H1 (cell line): ENCODE measurements at regions not wholly inside any gene's neighbourhood (a gene's known extent, or its start where the extent isn't known, plus 50 kb on each side); places are given as distances from the start of the nearest gene placed in this dataset.

ENCODE experiments used
- TF ChIP-seq, protein P1 (sequence below): fragments of 300-600 bp; sonication (generic); IDR thresholded peaks from 2 replicates; pipeline ENCODE4 v1.7.1; 2012; ENCODE audit warnings: low read length, moderate library complexity, mild to moderate bottlenecking, inconsistent platforms; ENCODE audit not compliant: insufficient replicate concordance

DNA sequence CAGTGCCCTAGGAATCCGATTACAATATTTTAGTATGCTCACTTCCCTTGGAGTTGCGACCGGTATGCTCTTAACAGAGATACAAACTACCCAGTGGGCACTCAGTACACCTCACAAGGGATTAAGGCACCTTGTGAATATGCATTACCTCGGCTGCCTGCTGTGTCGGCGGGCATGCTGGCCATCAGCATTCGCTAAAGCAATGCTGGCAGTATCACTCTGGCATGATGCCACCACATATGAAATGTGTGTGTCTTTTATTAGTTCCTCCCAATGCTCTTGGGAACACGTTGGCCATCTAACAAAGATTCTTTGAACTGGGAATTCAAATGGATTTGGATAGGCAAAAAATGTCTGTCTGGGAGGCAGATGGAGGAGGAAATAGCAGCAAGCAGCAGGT, 67.4 kb upstream of the FOXB1 start (continued):
- TF ChIP-seq, protein P1, sequence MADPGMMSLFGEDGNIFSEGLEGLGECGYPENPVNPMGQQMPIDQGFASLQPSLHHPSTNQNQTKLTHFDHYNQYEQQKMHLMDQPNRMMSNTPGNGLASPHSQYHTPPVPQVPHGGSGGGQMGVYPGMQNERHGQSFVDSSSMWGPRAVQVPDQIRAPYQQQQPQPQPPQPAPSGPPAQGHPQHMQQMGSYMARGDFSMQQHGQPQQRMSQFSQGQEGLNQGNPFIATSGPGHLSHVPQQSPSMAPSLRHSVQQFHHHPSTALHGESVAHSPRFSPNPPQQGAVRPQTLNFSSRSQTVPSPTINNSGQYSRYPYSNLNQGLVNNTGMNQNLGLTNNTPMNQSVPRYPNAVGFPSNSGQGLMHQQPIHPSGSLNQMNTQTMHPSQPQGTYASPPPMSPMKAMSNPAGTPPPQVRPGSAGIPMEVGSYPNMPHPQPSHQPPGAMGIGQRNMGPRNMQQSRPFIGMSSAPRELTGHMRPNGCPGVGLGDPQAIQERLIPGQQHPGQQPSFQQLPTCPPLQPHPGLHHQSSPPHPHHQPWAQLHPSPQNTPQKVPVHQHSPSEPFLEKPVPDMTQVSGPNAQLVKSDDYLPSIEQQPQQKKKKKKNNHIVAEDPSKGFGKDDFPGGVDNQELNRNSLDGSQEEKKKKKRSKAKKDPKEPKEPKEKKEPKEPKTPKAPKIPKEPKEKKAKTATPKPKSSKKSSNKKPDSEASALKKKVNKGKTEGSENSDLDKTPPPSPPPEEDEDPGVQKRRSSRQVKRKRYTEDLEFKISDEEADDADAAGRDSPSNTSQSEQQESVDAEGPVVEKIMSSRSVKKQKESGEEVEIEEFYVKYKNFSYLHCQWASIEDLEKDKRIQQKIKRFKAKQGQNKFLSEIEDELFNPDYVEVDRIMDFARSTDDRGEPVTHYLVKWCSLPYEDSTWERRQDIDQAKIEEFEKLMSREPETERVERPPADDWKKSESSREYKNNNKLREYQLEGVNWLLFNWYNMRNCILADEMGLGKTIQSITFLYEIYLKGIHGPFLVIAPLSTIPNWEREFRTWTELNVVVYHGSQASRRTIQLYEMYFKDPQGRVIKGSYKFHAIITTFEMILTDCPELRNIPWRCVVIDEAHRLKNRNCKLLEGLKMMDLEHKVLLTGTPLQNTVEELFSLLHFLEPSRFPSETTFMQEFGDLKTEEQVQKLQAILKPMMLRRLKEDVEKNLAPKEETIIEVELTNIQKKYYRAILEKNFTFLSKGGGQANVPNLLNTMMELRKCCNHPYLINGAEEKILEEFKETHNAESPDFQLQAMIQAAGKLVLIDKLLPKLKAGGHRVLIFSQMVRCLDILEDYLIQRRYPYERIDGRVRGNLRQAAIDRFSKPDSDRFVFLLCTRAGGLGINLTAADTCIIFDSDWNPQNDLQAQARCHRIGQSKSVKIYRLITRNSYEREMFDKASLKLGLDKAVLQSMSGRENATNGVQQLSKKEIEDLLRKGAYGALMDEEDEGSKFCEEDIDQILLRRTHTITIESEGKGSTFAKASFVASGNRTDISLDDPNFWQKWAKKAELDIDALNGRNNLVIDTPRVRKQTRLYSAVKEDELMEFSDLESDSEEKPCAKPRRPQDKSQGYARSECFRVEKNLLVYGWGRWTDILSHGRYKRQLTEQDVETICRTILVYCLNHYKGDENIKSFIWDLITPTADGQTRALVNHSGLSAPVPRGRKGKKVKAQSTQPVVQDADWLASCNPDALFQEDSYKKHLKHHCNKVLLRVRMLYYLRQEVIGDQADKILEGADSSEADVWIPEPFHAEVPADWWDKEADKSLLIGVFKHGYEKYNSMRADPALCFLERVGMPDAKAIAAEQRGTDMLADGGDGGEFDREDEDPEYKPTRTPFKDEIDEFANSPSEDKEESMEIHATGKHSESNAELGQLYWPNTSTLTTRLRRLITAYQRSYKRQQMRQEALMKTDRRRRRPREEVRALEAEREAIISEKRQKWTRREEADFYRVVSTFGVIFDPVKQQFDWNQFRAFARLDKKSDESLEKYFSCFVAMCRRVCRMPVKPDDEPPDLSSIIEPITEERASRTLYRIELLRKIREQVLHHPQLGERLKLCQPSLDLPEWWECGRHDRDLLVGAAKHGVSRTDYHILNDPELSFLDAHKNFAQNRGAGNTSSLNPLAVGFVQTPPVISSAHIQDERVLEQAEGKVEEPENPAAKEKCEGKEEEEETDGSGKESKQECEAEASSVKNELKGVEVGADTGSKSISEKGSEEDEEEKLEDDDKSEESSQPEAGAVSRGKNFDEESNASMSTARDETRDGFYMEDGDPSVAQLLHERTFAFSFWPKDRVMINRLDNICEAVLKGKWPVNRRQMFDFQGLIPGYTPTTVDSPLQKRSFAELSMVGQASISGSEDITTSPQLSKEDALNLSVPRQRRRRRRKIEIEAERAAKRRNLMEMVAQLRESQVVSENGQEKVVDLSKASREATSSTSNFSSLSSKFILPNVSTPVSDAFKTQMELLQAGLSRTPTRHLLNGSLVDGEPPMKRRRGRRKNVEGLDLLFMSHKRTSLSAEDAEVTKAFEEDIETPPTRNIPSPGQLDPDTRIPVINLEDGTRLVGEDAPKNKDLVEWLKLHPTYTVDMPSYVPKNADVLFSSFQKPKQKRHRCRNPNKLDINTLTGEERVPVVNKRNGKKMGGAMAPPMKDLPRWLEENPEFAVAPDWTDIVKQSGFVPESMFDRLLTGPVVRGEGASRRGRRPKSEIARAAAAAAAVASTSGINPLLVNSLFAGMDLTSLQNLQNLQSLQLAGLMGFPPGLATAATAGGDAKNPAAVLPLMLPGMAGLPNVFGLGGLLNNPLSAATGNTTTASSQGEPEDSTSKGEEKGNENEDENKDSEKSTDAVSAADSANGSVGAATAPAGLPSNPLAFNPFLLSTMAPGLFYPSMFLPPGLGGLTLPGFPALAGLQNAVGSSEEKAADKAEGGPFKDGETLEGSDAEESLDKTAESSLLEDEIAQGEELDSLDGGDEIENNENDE, result no peak
- TF ChIP-seq, all 59 proteins: peak for 0
